ENCODE measurements at regions not wholly inside any gene's neighbourhood (a gene's known extent, or its start where the extent isn't known, plus 50 kb on each side); places are given as distances from the start of the nearest gene placed in this dataset.

DNA sequence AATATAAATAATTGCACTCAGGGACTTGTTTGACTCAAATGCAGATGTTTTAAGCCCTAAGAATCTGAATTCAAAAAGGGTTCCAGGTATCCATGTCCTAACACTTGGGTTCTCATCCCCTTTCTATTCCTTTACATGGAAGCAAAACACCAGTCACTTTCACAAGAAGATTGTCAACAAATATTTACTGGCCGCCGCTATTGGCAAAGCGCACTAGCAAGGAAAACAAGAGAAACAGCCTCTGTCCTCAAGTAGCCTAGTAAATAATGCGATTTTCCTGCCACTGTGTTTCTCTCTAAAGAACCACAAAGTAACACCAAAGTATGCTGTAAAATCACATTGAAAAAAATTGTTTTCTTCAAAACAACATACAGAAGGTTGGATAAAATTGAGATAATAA lies 66.7 kb upstream of the EZH2 start:
- no peak for DNase-seq

DNA sequence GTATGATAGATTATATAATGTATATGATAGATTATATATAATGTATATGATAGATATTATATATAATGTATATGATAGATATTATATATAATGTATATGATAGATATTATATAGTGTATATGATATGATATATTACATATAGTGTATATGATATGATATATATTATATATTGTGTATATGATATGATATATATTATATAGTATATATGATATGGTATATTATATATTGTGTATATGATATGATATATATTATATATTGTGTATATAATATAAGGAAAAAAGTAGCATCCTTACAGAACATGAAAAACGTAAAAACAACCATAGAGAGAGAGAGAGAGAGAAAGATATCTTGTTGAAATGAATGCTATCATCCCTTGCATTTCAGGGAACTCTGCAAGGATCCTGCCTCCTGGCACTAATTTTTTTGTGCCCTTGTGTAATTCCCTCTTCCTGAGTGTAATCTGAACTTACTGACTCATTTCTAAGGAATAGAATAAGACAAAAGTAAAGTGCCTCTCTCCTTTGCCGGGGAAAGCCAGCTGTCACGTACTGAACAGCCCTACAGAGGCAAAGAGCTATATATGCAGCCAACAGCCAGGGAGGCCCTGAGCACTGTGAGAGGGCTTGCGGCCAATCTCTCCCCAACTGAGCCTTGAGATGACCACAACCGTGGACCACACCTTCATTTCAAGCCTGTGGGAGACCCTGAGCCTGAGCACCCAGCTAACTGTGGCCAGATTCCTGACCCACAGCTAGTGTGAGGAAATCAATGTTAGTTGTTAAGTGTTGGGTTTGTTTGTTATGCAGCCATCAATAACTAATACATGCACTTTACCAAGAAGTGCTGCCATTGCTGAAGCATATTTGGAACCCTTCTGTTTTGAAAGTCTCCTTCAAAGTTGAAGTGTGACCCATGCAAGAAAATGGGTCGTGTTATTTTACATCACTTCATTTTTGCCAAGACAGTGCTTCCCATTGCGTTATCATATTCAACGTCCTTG lies 61.1 kb upstream of the EZH2 start:
- no peak for DNase-seq

DNA sequence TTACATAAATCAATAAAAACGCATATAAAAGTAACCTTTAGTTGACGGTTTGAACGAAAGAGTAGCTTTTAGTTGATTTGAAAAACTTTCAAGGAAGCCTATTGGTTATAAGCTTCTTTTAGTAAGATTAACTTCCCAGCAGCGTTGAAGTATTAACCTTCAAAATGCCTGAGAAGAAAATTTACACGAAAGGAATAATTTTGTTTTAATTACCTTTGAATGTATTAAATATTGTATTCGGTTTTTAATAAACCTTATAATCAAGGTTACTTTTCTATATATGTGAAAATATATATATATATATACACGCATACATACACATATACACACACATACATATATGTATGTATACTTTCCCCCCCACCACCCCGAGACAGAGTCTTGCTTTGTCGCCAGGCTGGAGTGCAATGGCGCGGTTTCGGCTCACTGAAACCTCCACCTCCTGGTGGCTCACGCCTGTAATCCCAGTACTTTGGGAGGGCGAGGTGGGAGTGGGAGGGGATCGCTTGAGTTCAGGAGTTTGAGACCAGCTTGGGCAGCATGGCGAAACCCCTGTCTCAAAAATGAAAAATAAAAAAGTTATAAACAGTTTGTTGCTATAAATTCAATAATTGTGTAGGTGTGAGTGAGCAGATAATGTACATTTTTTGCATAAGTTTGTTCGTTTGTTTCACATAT lies 57.6 kb upstream of the EZH2 start:
- DNase-seq, result peak; percentile 60 to 63

DNA sequence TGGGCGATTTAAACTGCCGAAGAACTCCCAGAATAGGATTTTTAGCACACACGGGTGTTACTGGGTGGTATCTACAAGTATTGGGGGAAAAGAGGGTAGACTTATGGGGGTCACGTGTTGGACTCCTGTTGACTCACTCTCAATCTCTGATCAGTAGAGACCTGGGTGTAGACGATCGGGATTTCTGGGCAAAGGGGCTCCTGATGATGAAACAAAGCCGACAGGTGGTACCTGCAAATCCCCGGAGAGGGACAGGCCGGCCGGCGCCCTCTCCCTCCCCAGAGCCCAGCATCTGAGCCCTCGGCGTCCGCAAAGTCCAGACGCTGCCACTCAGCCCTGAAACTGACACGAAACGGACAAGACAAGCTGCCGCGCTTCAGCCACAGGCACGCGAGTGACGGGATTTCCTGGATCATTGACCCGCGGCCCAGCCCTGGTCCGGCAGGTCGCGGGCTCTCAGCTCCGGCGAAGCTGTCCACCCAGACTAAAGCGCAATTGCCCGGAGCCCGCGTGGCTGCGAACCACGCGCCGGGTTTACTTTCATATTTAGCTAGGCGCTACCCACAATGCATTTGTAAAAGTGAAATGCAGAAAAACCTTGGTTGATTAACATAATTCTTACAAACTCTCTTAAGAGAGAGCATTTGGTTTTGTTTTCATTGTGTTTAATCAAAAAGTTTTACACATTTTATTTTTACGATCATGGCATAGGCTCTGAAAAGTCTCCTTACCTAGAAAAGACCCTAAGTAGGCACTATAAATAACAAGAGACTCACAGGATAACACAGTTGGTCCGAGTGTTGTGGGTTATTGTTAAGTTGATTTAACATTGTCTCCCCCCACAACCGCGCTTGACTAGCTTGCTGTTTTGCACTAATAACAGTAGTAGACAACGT lies 56.9 kb upstream of the EZH2 start:
- peak; percentile 67 to 74 for DNase-seq

DNA sequence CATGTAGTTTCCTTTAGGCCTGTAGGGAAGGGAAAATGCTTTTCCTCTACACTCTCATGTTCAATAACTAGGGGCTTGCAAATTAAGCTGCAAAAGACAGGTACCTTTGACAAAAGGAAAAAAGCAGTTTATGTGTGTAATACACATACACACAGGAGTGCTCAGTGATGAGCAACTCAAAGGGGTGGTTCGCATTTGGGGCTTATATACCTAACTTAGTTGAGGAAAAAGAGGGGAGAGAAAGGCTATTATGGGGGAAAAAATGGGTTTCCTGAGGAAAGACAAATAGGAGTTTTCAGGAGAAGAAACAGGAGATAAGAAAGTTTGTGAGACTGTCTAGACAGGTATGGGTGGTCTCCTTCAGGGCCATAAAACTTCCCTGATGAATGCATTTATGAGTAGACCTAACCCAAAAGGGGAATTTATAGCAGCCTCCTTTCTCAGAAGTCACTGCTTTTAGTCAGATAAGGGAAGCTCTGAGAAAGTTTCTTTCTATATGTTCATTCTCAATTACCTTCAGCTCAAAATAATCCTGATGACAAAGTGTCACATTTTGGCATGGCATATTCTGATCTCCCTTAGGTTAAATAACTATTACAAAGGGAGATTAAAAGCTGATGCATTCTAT lies 55.2 kb upstream of the EZH2 start:
- no peak for DNase-seq

DNA sequence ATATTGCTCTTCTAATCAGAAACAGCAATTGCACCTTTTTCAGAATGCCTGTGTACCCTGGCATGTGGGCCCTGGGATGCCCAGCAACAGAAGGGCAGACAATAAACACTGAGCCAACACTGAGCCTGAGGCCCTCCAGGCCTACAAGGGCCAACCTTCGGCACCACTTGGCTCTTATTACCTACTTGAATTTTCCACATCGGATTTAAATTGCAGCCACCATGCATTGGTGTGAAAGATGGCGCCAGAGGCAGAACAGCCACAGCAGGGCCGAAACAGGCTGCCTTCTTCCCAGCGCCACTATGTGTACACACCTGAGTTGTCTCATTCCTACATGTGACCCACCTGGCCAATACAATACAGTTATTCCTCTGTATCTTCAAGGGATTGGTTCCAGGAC lies 51.4 kb upstream of the EZH2 start:
- DNase-seq, result no peak
